ENCODE measurements at regions not wholly inside any gene's neighbourhood (a gene's known extent, or its start where the extent isn't known, plus 50 kb on each side); places are given as distances from the start of the nearest gene placed in this dataset.

DNA sequence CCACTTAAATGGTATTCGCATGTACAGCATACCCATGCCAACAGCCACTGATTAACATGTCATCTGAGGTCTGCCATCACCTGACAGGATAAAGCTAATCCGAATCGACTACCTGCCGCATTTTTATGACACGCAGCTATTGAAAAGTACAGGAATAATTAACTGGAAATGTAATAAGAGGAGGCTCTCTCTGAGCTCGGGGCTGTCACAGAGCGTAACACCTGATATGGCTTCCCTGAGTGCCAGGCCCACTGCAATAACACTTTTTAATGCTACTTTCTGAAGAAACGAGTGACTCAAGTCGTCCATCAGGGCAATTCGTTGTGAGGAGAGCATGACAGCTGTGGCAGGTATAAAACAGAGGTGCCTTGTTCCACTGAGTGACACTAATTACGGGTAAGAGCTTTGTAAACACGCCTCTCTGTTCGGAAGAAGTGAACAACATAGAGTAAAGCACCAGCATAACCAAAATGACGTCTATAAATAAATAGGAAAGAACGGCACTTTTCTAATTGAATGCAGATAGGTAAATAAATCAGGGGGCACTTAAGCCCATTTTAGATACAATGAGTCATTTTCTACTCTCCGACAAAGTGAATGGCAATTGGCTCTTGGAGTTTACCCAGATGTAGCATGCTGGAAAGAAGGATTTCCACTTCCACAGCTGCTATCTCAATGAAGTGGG is 56.5 kb upstream of the CREB5 start:
- no peak overlapping the region for H3K4me3 ChIP-seq (ENCODE audit: low read depth, low read length)
- TF ChIP-seq, protein P1, sequence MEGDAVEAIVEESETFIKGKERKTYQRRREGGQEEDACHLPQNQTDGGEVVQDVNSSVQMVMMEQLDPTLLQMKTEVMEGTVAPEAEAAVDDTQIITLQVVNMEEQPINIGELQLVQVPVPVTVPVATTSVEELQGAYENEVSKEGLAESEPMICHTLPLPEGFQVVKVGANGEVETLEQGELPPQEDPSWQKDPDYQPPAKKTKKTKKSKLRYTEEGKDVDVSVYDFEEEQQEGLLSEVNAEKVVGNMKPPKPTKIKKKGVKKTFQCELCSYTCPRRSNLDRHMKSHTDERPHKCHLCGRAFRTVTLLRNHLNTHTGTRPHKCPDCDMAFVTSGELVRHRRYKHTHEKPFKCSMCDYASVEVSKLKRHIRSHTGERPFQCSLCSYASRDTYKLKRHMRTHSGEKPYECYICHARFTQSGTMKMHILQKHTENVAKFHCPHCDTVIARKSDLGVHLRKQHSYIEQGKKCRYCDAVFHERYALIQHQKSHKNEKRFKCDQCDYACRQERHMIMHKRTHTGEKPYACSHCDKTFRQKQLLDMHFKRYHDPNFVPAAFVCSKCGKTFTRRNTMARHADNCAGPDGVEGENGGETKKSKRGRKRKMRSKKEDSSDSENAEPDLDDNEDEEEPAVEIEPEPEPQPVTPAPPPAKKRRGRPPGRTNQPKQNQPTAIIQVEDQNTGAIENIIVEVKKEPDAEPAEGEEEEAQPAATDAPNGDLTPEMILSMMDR (IDR thresholded peaks at IDR 0.05; ENCODE audit: insufficient read depth, low read depth, low read length): no peak
- DNase-seq (ENCODE audit: low read depth): no peak

DNA sequence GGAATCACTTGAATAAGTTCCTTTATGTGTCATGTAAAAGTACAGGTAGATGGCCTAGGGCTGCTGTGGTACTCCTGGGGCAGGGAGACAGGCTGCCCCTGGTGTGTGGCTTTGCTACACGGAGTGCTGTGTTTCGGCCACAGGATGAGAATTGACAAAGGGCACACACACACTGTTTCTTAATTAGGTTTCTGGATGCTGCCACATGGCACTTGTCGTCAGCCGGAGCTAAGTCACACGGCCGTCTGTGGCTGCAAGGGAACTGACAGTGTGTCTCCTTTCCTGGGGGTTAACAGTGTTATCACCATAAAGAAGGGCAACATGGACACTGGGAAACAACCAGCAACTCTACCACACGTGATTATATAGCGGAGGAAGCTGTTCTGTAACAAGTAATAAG is 55.7 kb upstream of the CREB5 start:
- DNase-seq (ENCODE audit: low read depth): no peak
- H3K4me3 ChIP-seq (ENCODE audit: low read depth, low read length): no peak overlapping the region
- TF ChIP-seq, protein P1 (IDR thresholded peaks at IDR 0.05; ENCODE audit: insufficient read depth, low read depth, low read length): no peak

DNA sequence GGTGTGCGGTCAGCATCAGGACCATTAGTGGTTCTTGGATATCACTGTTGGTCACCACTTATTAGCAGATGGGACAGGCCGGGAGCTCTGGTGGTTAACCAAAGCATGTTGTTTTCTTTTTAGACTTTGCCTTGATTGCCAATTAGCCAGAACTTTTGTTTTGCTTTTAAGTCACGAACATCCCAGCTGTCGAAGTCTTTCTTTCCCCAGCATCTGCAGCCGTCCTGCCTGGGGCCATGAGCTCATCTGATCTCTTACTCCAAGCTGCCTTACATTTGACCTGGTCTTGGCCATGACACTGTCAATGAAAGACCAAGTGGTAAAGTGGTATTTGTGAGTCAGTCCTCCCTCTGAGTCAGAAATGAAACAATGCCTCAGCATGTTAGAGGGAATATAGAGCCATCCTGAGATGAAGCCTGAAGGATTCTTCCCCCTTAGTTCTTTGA is 53.9 kb upstream of the CREB5 start:
- H3K4me3 ChIP-seq (ENCODE audit: low read depth, low read length): no peak overlapping the region
- peak; percentile 86 for DNase-seq (ENCODE audit: low read depth)
- TF ChIP-seq, protein P1 (IDR thresholded peaks at IDR 0.05; ENCODE audit: insufficient read depth, low read depth, low read length): no peak

DNA sequence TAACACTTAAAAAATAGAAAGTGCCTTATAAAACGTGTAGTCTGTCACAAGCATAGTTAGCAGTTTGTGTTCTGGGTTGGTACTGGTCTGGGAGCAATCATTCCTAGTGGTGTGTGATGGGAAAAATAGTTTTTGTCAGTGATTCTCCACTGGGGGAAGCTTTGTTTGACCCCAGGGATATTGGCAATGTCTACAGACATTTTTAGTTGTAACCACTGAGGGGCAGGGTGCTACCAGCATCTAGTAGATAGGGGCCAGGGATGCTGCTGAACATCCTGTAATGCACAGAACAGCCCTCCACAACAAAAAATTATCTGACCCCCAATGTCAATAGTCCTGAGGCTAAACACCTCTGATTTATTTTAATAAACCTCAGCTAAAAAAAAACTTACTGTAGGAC is 51.6 kb upstream of the CREB5 start:
- no peak overlapping the region for H3K4me3 ChIP-seq (ENCODE audit: low read depth, low read length)
- no peak for DNase-seq (ENCODE audit: low read depth)
- TF ChIP-seq, protein P1 (IDR thresholded peaks at IDR 0.05; ENCODE audit: insufficient read depth, low read depth, low read length): no peak

DNA sequence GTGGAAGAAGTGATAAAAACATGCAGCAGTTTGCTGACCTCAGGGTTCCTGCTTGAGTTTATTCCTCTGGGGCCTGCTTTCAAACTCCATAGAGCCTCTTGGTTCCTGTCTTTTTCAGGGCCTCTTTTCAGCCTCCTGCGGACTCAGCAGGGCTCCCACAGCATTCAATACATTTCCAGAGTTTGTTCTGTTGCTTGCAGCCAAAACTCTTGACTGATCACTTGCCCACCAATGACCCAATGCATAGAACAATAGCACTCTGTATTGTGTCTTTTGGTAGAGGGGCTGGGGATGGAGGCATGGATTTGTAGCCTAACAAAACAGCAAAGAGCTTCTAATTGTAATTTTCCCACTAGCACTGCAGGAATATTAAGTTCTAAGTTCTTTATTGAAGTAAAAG is 50.8 kb upstream of the CREB5 start:
- TF ChIP-seq, protein P1 (IDR thresholded peaks at IDR 0.05; ENCODE audit: insufficient read depth, low read depth, low read length): no peak
- no peak overlapping the region for H3K4me3 ChIP-seq (ENCODE audit: low read depth, low read length)
- DNase-seq (ENCODE audit: low read depth): no peak

DNA sequence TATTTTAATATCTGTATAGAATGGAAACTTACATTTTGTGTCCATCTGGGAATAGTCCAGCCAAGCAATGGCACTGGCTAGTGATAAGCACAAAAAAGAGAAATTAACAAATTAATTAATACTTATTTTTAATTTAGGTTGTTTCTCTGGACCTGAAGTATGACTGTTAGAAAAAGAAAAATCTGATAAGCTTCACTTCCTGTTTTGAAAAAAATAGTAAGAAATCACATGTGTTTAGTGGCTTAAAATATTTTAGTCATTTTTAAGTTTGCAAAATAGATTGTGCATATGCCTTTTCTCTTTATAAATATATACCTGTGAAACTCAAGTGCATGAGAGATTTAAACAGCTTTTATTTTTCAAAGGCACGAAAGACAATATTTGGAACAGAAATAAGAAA is 50.1 kb upstream of the CREB5 start:
- H3K4me3 ChIP-seq (ENCODE audit: low read depth, low read length): no peak overlapping the region
- DNase-seq (ENCODE audit: low read depth): no peak
- TF ChIP-seq, protein P1 (IDR thresholded peaks at IDR 0.05; ENCODE audit: insufficient read depth, low read depth, low read length): no peak
